ENCODE measurements at regions not wholly inside any gene's neighbourhood (a gene's known extent, or its start where the extent isn't known, plus 50 kb on each side); places are given as distances from the start of the nearest gene placed in this dataset.
A peak's percentile ranks its signal among the peaks of the same experiment; 100 is the strongest.
"Not testable (repeated sequence)": the region's sequence is repeated elsewhere in the genome, so short reads cannot be mapped to it uniquely, and the experiment has no call there.

- H3K27me3 ChIP-seq (ENCODE audit: insufficient read depth); H2AFZ ChIP-seq; H3K27ac Mint-ChIP-seq; H3K79me2 ChIP-seq (replicated peaks; ENCODE audit: insufficient read depth); H3K4me2 ChIP-seq; H3K36me3 ChIP-seq (ENCODE audit: insufficient read depth); H3K9me3 Mint-ChIP-seq; ATAC-seq; H3K27ac ChIP-seq (ENCODE audit: low read depth); H3K36me3 Mint-ChIP-seq (ENCODE audit: low read depth); DNase-seq (ENCODE audit: low spot score); H3K4me3 Mint-ChIP-seq; H3K4me3 ChIP-seq; H3K9me2 ChIP-seq (ENCODE audit: insufficient read depth); H4K20me1 ChIP-seq (replicated peaks; ENCODE audit: insufficient read depth); H3K4me1 ChIP-seq (ENCODE audit: insufficient read depth); H3F3A ChIP-seq (replicated peaks; ENCODE audit: low read depth); H3K27me3 Mint-ChIP-seq (ENCODE audit: insufficient read depth, low read depth, poor library complexity); H3K4me1 Mint-ChIP-seq: not testable (repeated sequence)
Measured at GRCh38 chr13:52240752-52241151, 81.4 kb upstream of the NEK3 start.

- peak overlapping the region; percentile 33; the same call in 1 of the 2 replicates for H3K4me3 ChIP-seq
- H3K27me3 ChIP-seq (ENCODE audit: insufficient read depth); H3K36me3 ChIP-seq (ENCODE audit: insufficient read depth); H3K4me1 ChIP-seq (ENCODE audit: insufficient read depth); H3K79me2 ChIP-seq (replicated peaks; ENCODE audit: insufficient read depth); H2AFZ ChIP-seq; H3K27me3 Mint-ChIP-seq (ENCODE audit: insufficient read depth, low read depth, poor library complexity); H3K4me1 Mint-ChIP-seq; H3K4me3 Mint-ChIP-seq; H3F3A ChIP-seq (replicated peaks; ENCODE audit: low read depth); H3K27ac ChIP-seq (ENCODE audit: low read depth); H3K36me3 Mint-ChIP-seq (ENCODE audit: low read depth); H3K9me2 ChIP-seq (ENCODE audit: insufficient read depth); H3K27ac Mint-ChIP-seq; H4K20me1 ChIP-seq (replicated peaks; ENCODE audit: insufficient read depth); H3K9me3 Mint-ChIP-seq: not testable (repeated sequence)
- TF ChIP-seq CTCF (conservative IDR thresholded peaks at IDR 0.05; ENCODE audit: low read depth in 2 of 2) = peak; percentile 69 to 70
- DNase-seq (ENCODE audit: low spot score) (peak; percentile 77), ATAC-seq (peak; percentile 100)
- 0 out of 2 replicates have a peak overlapping the region, but pooled peaks have one; percentile 41 for H3K4me2 ChIP-seq
Measured at GRCh38 chr13:52235900-52236595, 76.7 kb upstream of the NEK3 start.

GRCh38 chr13:52234928-52235327 is 75.5 kb upstream of the NEK3 start:
- not testable (repeated sequence) for H3K4me3 Mint-ChIP-seq; H3K27ac ChIP-seq (ENCODE audit: low read depth); H3K27me3 Mint-ChIP-seq (ENCODE audit: insufficient read depth, low read depth, poor library complexity); DNase-seq (ENCODE audit: low spot score); H3K36me3 Mint-ChIP-seq (ENCODE audit: low read depth); H3F3A ChIP-seq (replicated peaks; ENCODE audit: low read depth); H3K79me2 ChIP-seq (replicated peaks; ENCODE audit: insufficient read depth); H2AFZ ChIP-seq; H4K20me1 ChIP-seq (replicated peaks; ENCODE audit: insufficient read depth); H3K9me2 ChIP-seq (ENCODE audit: insufficient read depth); H3K4me1 Mint-ChIP-seq; H3K9me3 Mint-ChIP-seq; H3K27me3 ChIP-seq (ENCODE audit: insufficient read depth); H3K4me2 ChIP-seq; H3K27ac Mint-ChIP-seq; ATAC-seq; H3K4me3 ChIP-seq; H3K4me1 ChIP-seq (ENCODE audit: insufficient read depth); H3K36me3 ChIP-seq (ENCODE audit: insufficient read depth)

GRCh38 chr13:52223063-52223462 is 63.7 kb upstream of the NEK3 start:
- not testable (repeated sequence) for DNase-seq (ENCODE audit: low spot score); H3K36me3 Mint-ChIP-seq (ENCODE audit: low read depth); H2AFZ ChIP-seq; H3K36me3 ChIP-seq (ENCODE audit: insufficient read depth); H3K4me3 ChIP-seq; ATAC-seq; H3K4me2 ChIP-seq; H3K9me3 Mint-ChIP-seq; H3K27me3 ChIP-seq (ENCODE audit: insufficient read depth); H3K4me1 Mint-ChIP-seq; H3K9me2 ChIP-seq (ENCODE audit: insufficient read depth); H3K27me3 Mint-ChIP-seq (ENCODE audit: insufficient read depth, low read depth, poor library complexity); H3F3A ChIP-seq (replicated peaks; ENCODE audit: low read depth); H3K4me1 ChIP-seq (ENCODE audit: insufficient read depth); H3K27ac Mint-ChIP-seq; H3K27ac ChIP-seq (ENCODE audit: low read depth); H4K20me1 ChIP-seq (replicated peaks; ENCODE audit: insufficient read depth); H3K4me3 Mint-ChIP-seq; H3K79me2 ChIP-seq (replicated peaks; ENCODE audit: insufficient read depth)

- not testable (repeated sequence) for H3K4me1 Mint-ChIP-seq; H3K9me2 ChIP-seq (ENCODE audit: insufficient read depth); ATAC-seq; DNase-seq (ENCODE audit: low spot score); H3K4me2 ChIP-seq; H3F3A ChIP-seq (replicated peaks; ENCODE audit: low read depth); H3K4me3 Mint-ChIP-seq; H3K79me2 ChIP-seq (replicated peaks; ENCODE audit: insufficient read depth); H3K27ac Mint-ChIP-seq; H3K27ac ChIP-seq (ENCODE audit: low read depth); H3K27me3 ChIP-seq (ENCODE audit: insufficient read depth); H3K27me3 Mint-ChIP-seq (ENCODE audit: insufficient read depth, low read depth, poor library complexity); H3K4me3 ChIP-seq; H4K20me1 ChIP-seq (replicated peaks; ENCODE audit: insufficient read depth); H3K36me3 Mint-ChIP-seq (ENCODE audit: low read depth); H3K4me1 ChIP-seq (ENCODE audit: insufficient read depth); H3K9me3 Mint-ChIP-seq; H3K36me3 ChIP-seq (ENCODE audit: insufficient read depth); H2AFZ ChIP-seq
Measured at GRCh38 chr13:52213920-52214319, 54.5 kb upstream of the NEK3 start.

GRCh38 chr13:52212886-52213285 is 53.5 kb upstream of the NEK3 start:
- H3K4me1 ChIP-seq (ENCODE audit: insufficient read depth); ATAC-seq; H3K9me3 Mint-ChIP-seq; H3K79me2 ChIP-seq (replicated peaks; ENCODE audit: insufficient read depth); H3K27ac Mint-ChIP-seq; H4K20me1 ChIP-seq (replicated peaks; ENCODE audit: insufficient read depth); H2AFZ ChIP-seq; H3K4me3 ChIP-seq; H3K27me3 ChIP-seq (ENCODE audit: insufficient read depth); H3K27me3 Mint-ChIP-seq (ENCODE audit: insufficient read depth, low read depth, poor library complexity); H3K4me2 ChIP-seq; DNase-seq (ENCODE audit: low spot score); H3K9me2 ChIP-seq (ENCODE audit: insufficient read depth); H3F3A ChIP-seq (replicated peaks; ENCODE audit: low read depth); H3K4me1 Mint-ChIP-seq; H3K36me3 ChIP-seq (ENCODE audit: insufficient read depth); H3K27ac ChIP-seq (ENCODE audit: low read depth); H3K36me3 Mint-ChIP-seq (ENCODE audit: low read depth); H3K4me3 Mint-ChIP-seq: not testable (repeated sequence)

All from GM23338 (cell line).